ENCODE measurements at regions not wholly inside any gene's neighbourhood (a gene's known extent, or its start where the extent isn't known, plus 50 kb on each side); places are given as distances from the start of the nearest gene placed in this dataset.

GRCh38 chr16:60684002-60684401 lies 1352.2 kb downstream of the CDH8 start:
- TF ChIP-seq POLR2A (IDR thresholded peaks at IDR 0.05) (no peak), CTCF (IDR thresholded peaks at IDR 0.05) (no peak)
- no peaks in the 10 kb centered on the region for H3K27me3 ChIP-seq
- intact Hi-C loops (cut with DNase I; ENCODE audit: low total_unique reads) = no loop called here
- no peaks in the 10 kb centered on the region for H3K4me1 ChIP-seq
- H3K4me3 ChIP-seq = no peak overlapping the region
- no peak for DNase-seq
- H3K9me3 ChIP-seq = no peaks in the 10 kb centered on the region
- H3K27ac ChIP-seq = no peak overlapping the region
- no peaks in the 10 kb centered on the region for H3K36me3 ChIP-seq

- H3K4me1 ChIP-seq = no peaks in the 10 kb centered on the region
- no peaks in the 10 kb centered on the region for H3K36me3 ChIP-seq
- no peaks in the 10 kb centered on the region for H3K27me3 ChIP-seq
- no peak overlapping the region for H3K27ac ChIP-seq
- no peaks in the 10 kb centered on the region for H3K9me3 ChIP-seq
- H3K4me3 ChIP-seq = no peak overlapping the region
- intact Hi-C loops (cut with DNase I; ENCODE audit: low total_unique reads) = no loop called here
- DNase-seq = no peak
- TF ChIP-seq CTCF (IDR thresholded peaks at IDR 0.05) (no peak), POLR2A (IDR thresholded peaks at IDR 0.05) (no peak)
These were observed 1354.0 kb downstream of the CDH8 start for GRCh38 chr16:60682219-60682618.

- Histone ChIP-seq H3K27ac (no peak overlapping the region), H3K4me3 (no peak overlapping the region), H3K36me3 (no peaks in the 10 kb centered on the region), H3K9me3 (no peaks in the 10 kb centered on the region), H3K4me1 (no peaks in the 10 kb centered on the region), H3K27me3 (no peaks in the 10 kb centered on the region)
- intact Hi-C loops (cut with DNase I; ENCODE audit: low total_unique reads) = no loop called here
- DNase-seq = no peak
- TF ChIP-seq POLR2A (IDR thresholded peaks at IDR 0.05) = no peak
- TF ChIP-seq CTCF (IDR thresholded peaks at IDR 0.05) = no peak
These were observed 1355.2 kb downstream of the CDH8 start for GRCh38 chr16:60681043-60681442.

GRCh38 chr16:60675022-60675421 lies 1361.2 kb downstream of the CDH8 start:
- no peak for DNase-seq
- H3K27me3 ChIP-seq = no peaks in the 10 kb centered on the region
- no peak overlapping the region for H3K4me3 ChIP-seq
- H3K9me3 ChIP-seq = no peaks in the 10 kb centered on the region
- TF ChIP-seq POLR2A (IDR thresholded peaks at IDR 0.05) (no peak), CTCF (IDR thresholded peaks at IDR 0.05) (no peak)
- no peak overlapping the region for H3K27ac ChIP-seq
- H3K36me3 ChIP-seq = no peaks in the 10 kb centered on the region
- no peaks in the 10 kb centered on the region for H3K4me1 ChIP-seq
- intact Hi-C loops (cut with DNase I; ENCODE audit: low total_unique reads) = no loop called here

- no peak overlapping the region for H3K4me3 ChIP-seq
- H3K9me3 ChIP-seq = no peaks in the 10 kb centered on the region
- no peaks in the 10 kb centered on the region for H3K27me3 ChIP-seq
- H3K36me3 ChIP-seq = no peaks in the 10 kb centered on the region
- H3K4me1 ChIP-seq = no peaks in the 10 kb centered on the region
- TF ChIP-seq POLR2A (IDR thresholded peaks at IDR 0.05) (no peak), CTCF (IDR thresholded peaks at IDR 0.05) (no peak)
- intact Hi-C loops (cut with DNase I; ENCODE audit: low total_unique reads) = no loop called here
- H3K27ac ChIP-seq = no peak overlapping the region
- no peak for DNase-seq
These were observed 1362.0 kb downstream of the CDH8 start for GRCh38 chr16:60674241-60674640.

Measured in uterus (tissue), 3 donors.